ENCODE measurements at regions not wholly inside any gene's neighbourhood (a gene's known extent, or its start where the extent isn't known, plus 50 kb on each side); places are given as distances from the start of the nearest gene placed in this dataset.
"Not testable (repeated sequence)": the region's sequence is repeated elsewhere in the genome, so short reads cannot be mapped to it uniquely, and the experiment has no call there.

DNA sequence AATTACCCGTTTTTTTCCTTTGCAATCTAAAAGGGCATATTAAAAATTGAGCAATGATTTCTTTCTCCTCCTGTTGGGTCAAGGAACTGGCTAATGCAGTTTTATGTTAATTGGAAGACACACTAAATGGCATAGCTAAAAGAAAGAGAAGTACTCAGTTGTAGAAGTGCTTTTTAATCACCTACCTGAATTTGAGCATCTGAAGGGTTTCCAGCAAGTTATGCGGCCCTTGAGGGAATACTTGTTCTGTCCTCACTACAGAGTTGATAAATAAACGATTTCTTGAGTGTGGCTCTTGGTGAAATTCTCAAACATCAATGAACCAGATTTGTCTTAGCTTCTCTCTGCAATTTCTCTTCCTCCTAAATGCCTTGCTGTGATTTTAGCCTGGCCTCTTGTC, 184.1 kb upstream of the RPH3A start:
- DNase-seq (ENCODE audit: low read depth), result no peak
- no peak overlapping the region for H3K4me3 ChIP-seq (ENCODE audit: low read depth, low read length)

DNA sequence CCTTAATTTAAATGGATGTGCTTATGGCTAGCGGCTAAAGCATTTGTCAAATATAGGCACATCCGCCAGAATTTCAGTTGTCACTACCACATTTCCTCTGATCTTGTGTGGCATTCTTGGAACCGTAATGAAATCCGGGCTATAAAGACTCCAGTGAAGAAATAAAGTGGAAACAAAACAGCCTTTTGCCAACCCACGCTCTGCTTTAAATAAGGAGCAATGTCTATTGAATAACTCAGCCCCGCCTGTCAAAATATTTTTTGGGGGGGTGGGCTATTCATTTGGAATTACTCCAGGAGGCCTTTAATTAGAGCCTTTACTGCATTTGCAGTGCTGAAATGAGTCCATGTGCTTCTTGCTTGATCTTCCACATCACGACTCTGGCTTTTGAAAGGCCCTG, 179.6 kb upstream of the RPH3A start:
- no peak overlapping the region for H3K4me3 ChIP-seq (ENCODE audit: low read depth, low read length)
- no peak for DNase-seq (ENCODE audit: low read depth)

DNA sequence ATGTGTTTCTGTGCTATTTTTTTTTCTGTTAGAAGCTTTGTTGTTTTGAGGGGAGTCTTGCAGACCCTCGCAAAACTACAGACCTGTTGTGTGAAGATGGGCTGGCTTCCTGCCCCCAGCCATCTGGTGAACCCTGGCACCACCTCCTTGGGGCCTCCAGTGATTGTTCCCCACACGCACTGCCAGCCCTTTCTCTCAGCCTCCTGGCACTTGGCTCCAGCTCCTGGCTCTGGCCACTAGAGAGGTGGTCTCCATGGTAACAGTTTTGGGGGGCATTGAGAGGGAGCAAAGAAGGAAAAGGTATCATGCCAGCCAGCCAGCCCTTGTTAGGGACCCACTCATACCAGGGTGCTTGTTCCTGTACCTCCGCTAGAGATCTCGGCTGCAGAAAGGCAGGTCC, 176.4 kb upstream of the RPH3A start:
- H3K4me3 ChIP-seq (ENCODE audit: low read depth, low read length), result no peak overlapping the region
- no peak for DNase-seq (ENCODE audit: low read depth)

DNA sequence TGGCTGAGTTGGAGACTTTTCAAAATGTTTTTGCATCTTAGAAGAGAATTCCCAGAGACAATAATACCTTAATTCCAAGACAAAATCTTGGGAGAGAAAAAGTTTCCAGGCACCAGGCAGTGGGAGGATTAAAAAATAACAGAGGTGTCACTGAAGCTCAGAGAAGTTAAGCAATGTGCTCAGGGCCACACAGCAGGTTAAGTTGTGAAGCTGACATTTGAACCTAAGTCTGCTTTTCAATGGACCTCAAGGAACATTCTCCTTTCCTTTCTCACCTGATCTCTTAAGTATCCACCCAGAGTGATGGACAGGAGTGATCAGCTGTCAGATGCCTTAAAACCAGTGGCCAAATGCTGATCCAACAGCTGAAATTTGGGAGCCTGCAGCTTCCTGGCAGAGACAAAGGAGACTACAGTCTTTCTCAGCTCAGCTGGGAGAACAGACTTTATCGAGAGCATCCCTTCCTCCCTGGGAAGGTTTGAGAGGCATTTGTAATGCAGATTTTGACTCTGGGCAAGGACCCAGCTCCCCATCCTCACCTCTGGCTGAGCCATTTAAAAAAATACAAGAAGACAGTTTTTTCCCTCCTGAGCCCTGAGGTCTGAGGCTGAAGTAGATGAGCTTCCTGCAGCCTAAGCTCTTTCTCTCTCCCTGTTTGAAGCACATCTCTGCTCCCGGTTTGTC, 174.9 kb upstream of the RPH3A start:
- DNase-seq (ENCODE audit: low read depth), result no peak
- no peak overlapping the region for H3K4me3 ChIP-seq (ENCODE audit: low read depth, low read length)

DNA sequence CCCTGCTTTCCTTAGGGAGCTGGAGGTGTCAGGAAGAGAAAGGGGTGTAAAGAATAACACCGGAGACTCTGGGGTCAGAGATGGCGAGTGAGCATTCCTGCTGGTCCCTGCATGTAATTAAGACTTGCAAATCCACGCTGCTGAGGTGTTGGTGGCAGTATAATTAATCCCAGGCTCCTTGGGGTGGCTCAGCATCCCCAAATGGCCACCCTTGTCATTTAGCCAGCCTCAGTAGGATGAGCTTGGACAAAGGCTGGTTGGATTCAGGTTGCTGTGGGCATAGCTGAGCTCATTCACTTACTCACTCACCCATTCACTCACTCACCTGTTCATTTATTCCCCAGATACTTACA, 174.4 kb upstream of the RPH3A start:
- no peak for DNase-seq (ENCODE audit: low read depth)
- no peak overlapping the region for H3K4me3 ChIP-seq (ENCODE audit: low read depth, low read length)

DNA sequence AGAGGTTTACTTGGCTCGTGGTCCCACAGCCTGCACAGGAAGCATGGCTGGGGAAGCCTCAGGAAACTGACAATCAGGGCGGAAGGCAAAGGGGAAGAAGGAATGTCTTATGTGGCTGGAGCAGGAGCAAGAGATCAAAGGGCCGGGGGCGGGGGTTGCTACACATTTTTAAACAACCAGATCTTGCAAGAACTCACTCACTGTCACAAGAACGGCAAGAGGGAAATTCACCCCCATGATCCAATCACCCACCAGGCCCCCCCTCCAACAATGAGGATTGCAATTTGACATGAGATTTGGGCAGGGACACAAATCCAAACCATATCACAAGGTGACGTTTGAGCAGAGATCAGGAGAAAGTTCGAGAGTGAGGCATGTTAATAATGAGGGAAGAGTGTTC, 163.7 kb upstream of the RPH3A start:
- no peak for DNase-seq (ENCODE audit: low read depth)
- H3K4me3 ChIP-seq (ENCODE audit: low read depth, low read length), result no peak overlapping the region

DNA sequence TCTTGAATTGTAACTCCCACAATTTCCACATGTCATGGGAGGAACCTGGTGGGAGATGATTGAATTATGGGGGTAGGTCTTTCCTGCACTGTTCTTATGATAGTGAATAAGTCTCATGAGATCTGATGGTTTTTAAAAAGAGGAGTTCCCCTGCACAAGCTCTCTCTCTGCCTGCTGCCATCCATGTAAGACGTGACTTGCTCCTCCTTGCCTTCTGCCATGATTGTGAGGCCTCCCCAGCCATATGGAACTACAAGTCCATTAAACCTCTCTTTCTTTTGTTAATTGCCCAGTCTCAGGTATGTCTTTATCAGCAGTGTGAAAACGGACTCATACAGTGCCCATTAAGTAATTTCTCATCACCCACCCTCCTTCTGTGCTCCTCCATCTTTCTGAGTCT, 159.6 kb upstream of the RPH3A start:
- DNase-seq (ENCODE audit: low read depth); H3K4me3 ChIP-seq (ENCODE audit: low read depth, low read length): not testable (repeated sequence)

DNA sequence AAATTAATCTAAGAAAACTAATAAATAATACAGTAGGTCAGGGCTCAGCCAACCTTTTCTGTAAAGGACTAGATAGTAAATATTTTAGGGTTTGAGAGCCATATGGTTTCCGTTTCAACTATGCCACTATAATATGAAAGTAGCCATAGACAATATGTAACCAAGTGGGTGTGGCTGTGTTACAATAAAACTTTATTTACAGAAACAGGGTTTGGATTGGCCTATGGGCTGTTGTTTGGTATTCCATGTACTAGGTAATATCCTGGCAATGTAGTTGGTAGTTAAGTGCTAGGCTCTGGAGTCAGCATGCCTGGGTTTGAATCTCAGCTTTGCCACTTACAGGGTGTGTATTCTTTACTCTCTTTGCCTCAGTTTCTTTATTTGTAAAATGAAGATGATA, 156.5 kb upstream of the RPH3A start:
- no peak for DNase-seq (ENCODE audit: low read depth)

DNA sequence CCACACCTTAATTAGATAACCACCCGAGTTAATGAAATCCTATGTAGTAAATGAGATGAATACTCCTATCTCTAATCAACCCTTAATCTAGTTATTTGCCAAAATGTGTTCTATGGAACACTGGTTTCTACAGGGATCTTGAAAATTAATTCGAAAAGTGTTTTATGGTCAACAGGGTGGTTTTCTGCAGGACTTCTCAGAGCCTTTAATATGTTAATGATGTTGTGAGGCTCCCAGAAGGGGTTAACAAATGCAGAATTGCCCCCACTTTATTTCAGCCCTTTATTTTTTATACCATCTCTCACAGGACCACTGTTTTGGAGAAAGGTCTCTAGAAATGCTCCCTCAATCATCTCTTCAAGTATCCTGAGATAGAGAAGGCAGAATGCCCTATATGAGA, 153.1 kb upstream of the RPH3A start:
- DNase-seq (ENCODE audit: low read depth), result no peak
- no peak overlapping the region for H3K4me3 ChIP-seq (ENCODE audit: low read depth, low read length)

More for the DNA sequence above, 156.5 kb upstream of the RPH3A start:
- H3K4me3 ChIP-seq (ENCODE audit: low read depth, low read length), result no peak overlapping the region

DNA sequence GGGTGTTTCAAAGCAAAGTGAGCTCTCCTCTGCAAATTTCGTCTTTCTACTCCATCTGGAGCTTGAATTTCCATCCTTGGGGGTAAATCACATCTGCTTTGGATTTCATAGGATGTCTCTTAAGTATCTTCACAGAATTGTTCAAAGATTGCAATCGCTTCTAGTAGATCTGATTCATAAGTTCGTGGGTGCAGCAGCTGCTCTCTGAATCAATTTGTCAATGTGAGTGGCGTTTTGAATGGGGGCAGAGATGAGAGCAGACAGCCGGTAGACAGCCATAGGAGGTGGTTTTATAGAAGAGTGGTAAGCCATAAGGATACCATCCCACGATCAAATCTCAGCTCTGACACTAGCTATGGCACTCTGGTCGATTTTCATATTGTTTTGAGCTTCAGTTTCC, 146.0 kb upstream of the RPH3A start:
- DNase-seq (ENCODE audit: low read depth), result no peak
- H3K4me3 ChIP-seq (ENCODE audit: low read depth, low read length), result no peak overlapping the region

DNA sequence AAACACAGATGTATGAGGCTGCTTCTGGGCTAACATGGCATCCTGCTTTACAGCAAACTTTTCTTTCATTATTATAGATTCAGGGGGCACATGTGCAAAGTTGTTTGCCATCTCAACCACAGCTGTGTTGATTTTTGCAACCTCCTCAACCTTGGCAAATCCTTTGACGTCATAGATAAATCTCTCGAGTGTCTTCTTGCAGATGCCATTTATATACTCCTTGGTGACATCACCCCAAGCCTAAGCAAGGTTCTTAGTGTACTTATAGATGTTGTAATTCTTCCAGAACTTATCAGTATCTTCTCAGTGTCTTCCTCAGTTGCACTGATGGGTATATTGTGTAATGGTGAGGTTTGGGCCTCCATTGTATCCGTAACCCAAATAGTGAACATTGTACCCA, 135.4 kb upstream of the RPH3A start:
- no peak overlapping the region for H3K4me3 ChIP-seq (ENCODE audit: low read depth, low read length)
- DNase-seq (ENCODE audit: low read depth), result no peak

DNA sequence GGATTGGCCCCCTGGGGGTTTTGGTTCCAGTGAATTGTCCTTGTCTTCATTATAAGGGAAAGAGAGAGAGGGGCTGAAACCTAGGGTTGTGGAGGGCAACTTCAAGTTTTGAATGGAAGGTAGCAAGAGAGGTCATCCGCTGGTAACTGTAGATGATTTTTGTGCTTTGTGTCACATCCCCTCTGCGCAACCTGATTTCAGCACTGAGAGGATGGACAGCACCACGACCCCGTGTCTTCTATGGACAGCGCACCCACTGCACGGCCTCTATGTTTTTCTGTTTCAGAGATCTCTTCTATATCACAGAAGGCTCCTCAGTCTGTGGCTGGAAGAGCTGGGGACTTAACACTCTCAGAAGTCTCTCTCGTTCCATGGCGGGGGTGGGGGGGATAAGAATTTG, 127.0 kb upstream of the RPH3A start:
- no peak overlapping the region for H3K4me3 ChIP-seq (ENCODE audit: low read depth, low read length)
- DNase-seq (ENCODE audit: low read depth), result no peak

DNA sequence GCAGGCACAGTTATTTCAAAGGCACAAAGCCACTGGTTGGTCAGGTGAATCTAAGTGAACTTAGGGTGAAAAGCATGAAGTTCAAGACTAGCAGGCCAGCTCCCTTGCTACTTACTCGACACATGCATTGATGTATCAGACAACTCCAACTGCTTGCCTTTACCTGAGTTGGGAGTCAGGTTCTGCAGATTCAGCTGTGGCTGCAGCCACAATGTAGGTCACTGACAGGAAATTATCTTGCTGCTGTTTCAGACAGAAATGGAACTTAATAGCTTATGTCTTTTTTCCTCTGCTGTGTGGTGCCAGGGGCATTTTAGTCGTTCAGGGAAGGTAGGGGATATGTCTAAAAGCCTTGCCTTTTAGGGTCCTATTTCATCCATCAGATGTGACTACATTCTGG, 125.6 kb upstream of the RPH3A start:
- H3K4me3 ChIP-seq (ENCODE audit: low read depth, low read length), result no peak overlapping the region
- no peak for DNase-seq (ENCODE audit: low read depth)

DNA sequence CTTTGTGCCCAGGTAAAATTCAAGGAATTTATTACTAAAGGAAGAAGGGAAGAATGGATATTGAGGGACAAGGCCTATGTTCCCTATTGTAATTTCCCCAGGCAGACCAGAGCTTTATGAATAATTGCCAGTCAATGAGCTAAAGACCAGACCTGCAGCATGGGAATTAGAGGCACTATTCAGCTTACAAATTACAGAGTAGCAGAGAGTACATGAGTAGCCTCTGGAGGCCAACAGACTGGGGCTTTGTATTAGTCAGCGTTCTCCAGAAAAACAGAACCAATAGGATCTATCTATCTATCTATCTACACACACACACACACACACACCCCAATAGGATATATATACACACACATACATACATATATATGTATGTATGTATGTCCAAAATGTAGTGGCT, 120.0 kb upstream of the RPH3A start:
- DNase-seq (ENCODE audit: low read depth), result no peak

DNA sequence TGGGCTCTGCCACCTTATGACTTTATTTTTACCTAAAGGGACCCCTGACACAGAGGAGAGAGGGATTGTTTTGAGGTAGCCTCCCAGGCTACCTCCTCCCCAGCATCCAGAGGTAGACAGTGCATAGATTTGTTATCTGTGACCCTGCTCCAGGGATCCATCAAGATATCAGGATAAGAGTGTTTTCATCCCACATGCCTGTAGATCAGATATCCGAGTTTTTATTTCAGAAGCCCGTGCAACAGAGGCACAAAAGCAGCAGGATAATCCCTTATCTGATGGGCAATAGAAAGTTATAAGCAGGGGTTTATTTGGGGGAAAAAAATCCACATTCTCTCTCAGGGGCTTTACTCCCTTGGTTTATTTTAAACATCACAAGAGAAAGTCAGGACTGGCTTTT, 117.0 kb upstream of the RPH3A start:
- no peak overlapping the region for H3K4me3 ChIP-seq (ENCODE audit: low read depth, low read length)
- no peak for DNase-seq (ENCODE audit: low read depth)

More for the DNA sequence above, 120.0 kb upstream of the RPH3A start:
- H3K4me3 ChIP-seq (ENCODE audit: low read depth, low read length), result no peak overlapping the region

DNA sequence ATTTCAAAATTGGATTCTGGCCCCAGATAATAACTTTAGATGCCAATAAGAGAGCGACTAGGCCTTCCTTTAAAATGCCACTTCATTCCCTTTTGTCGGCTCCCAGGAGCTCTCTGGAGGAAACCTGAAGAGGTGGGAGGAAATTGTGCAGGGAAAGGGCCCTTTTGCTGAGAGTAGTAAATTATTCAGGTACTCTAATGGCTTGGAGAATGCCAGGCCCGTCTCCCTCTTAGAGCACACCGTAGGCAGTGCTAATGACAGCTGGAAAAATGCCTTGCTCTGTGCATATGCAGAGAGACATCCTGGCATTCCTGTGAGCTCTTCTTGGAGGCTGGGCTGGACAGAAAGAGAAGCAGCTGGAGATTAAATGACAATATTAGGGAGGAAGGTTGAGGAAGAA, 115.0 kb upstream of the RPH3A start:
- no peak overlapping the region for H3K4me3 ChIP-seq (ENCODE audit: low read depth, low read length)
- no peak for DNase-seq (ENCODE audit: low read depth)

DNA sequence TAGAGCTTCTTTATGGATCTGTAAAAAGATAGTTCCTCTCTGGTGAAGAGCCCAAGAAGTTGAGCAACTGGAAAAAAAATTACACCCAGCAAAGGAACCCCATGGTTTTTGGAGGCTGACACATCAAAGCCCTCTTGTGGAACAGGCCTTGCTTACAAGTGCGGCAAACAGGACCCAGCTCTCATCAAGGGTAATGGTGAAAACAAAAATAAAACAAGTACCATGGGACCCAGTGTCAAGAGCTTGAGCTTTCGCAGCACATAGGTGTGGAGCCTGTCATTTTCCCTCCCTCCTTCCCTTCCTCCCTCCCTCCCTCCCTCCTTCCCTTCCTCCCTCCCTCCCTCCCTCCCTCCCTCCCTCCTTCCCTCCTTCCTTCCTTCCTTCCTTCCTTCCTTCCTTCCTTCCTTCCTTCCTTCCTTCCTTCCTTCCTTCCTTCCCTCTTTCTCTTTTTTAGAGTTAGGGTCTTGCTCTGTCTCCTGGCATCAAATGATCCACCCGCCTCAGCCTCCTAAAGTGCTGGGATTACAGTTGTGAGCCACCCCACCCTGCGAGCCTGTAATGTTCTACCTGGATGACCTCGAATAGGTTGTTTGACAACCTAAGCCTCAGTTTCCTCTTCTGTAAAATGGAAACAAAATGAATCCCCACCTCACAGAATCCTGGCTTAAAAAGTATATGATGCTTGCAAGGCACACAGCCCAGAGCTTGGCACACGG, 114.3 kb upstream of the RPH3A start:
- no peak for DNase-seq (ENCODE audit: low read depth)
- H3K4me3 ChIP-seq (ENCODE audit: low read depth, low read length), result no peak overlapping the region

DNA sequence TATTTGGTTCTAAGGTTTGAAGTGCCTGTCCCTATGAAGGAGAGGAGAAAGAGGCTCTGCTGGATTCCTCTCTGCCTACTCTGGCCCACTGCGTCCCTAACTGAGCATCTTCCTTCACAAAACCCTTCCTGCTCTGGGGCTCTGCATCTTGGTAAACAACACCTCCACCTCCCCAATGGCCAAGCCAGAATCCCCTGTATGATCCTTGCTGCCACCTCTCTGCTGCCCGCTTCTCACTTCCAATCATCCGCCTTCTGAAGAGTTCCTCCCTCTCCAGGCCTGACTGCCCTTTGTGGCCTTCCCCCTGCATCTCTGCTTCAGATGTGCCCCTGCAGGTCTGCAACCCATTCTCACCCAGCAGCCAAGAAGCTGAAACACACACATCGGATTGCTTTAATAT, 110.6 kb upstream of the RPH3A start:
- no peak overlapping the region for H3K4me3 ChIP-seq (ENCODE audit: low read depth, low read length)
- no peak for DNase-seq (ENCODE audit: low read depth)

DNA sequence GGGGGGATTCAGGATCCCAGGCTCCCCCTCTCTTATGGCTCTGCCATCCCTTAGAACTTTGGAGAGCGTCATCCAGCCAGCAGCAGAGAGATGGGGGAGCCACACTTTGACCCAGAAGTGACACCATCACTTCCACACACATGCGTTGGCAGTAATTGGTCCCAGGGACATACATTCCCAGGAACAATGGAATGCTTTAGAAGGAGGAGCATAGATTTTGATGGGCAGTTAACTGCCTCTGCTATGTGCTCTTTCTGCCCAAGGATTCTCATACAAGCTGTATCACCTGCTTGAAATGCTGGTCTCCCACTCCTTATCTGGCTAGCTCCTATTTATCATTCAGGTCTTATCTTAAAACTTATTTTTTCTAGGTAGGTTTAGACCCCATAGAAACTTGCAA, 109.0 kb upstream of the RPH3A start:
- no peak for DNase-seq (ENCODE audit: low read depth)
- H3K4me3 ChIP-seq (ENCODE audit: low read depth, low read length), result no peak overlapping the region

DNA sequence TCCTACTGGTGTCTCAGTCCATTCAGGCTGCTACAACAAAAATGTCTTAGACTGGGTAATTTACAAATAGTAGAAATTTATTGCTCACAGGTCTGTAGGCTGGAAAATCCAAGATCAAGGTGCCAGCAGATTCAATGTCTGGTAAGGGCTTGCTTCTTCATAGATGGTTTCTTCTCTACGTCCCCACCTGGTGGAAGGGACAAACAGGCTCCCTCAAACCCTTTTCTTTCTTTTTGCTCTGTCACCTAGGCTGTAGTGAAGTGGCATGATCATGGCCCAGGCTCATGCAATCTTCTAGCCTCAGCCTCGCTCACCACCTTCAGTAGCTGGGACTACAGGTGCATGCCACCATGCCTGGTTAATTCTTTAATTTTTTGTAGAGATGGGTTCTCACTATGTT, 106.8 kb upstream of the RPH3A start:
- H3K4me3 ChIP-seq (ENCODE audit: low read depth, low read length), result no peak overlapping the region
- DNase-seq (ENCODE audit: low read depth), result no peak

DNA sequence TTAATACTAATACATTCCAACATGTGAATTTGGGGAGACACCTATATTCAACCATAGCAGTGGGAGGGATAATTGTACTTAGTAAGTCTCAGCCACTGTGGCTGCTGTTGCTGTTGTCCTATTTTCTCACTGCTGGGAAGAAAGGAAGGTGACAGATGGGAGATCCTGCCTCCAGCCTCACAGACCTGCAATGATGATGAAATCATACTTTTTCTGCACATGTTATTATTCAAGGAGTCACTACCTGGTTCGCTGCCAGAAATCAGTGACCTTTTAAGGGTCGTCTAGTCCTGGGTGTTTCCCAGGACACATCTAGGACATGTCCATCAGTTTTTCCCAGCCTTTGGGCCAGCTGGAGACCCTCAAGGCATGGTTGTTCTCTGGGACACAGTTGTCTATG, 106.2 kb upstream of the RPH3A start:
- H3K4me3 ChIP-seq (ENCODE audit: low read depth, low read length), result no peak overlapping the region
- DNase-seq (ENCODE audit: low read depth), result no peak

DNA sequence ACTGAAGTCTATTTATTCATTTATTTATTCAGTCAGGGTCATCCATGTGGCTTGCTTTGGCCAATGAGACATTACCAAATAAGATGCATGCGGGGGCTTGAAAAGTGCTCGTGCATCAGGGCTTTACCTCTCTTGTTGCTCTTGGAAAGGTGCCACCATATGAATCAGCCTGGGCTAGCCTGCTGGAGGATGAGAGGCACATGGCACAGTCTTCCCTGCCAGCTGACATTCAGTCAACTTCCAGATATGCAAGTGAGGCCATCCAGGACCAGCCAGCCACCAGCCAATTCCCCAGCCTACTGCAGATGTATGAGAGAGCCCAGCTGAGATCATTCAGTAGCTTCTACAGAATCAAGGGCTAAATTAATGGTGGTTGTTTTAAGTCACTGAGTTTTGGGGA, 105.2 kb upstream of the RPH3A start:
- no peak for DNase-seq (ENCODE audit: low read depth)
- H3K4me3 ChIP-seq (ENCODE audit: low read depth, low read length), result no peak overlapping the region

Measured in skeletal muscle cell (primary cell).